A549 (cell line): ENCODE measurements at regions not wholly inside any gene's neighbourhood (a gene's known extent, or its start where the extent isn't known, plus 50 kb on each side); places are given as distances from the start of the nearest gene placed in this dataset.

Source experiments
- ATAC-seq, 2 experiments: fragments of 200-7000 bp in 1 of 2; fragments of >200 bp in 1 of 2; cut with Nextera tagmentation in 1 of 2; cut with Tn5 transposase in 1 of 2; 3 replicates each; pipeline versions ENCODE4 v1.8.0 to v1.9.1; 2018 to 2020; ENCODE audit warnings: mild to moderate bottlenecking in 1 of 2, moderate library complexity in 1 of 2
- CTCF ChIA-PET: fragments of 300-600 bp; sonication (Branson Sonifier 250); formaldehyde crosslinking; extraction: SDS; loops from one replicate; lab custom pipeline; 2021; ENCODE audit warnings: antibody characterized with exemption, inconsistent platforms; lab: Yijun Ruan, JAX
- POLR2A ChIA-PET: fragments of 350-600 bp; formaldehyde crosslinking; extraction: SDS; loops from one replicate; lab custom pipeline; 2021; ENCODE audit warnings: antibody characterized with exemption, inconsistent platforms; lab: Yijun Ruan, JAX
- DNase-seq, 2 experiments: peaks; one replicate each; pipeline versions ENCODE4 v3.0.0 to v3.0.0-alpha.2; 2011 to 2016; ENCODE audit warnings: low read depth in 1 of 2, low spot score in 1 of 2
- FAIRE-seq: peaks from 2 replicates; lab custom pipeline; 2011; peaks lifted over from hg19 to GRCh38; lab: Jason Lieb, UNC
- H3K27ac ChIP-seq, 2 experiments: fragments of >200 bp; sonication (Bioruptor Twin); formaldehyde crosslinking; 3 replicates each; pipeline ENCODE4 v1.5.1; 2016 to 2017
- H3K4me1 ChIP-seq: fragments of >200 bp; sonication (Bioruptor Twin); formaldehyde crosslinking; 3 replicates; pipeline ENCODE4 v1.6.1; 2016
- H3K4me2 ChIP-seq: fragments of >200 bp; sonication (Bioruptor Twin); formaldehyde crosslinking; 3 replicates; pipeline ENCODE4 v1.6.1; 2016
- H3K4me3 ChIP-seq: fragments of >200 bp; sonication (Bioruptor Twin); formaldehyde crosslinking; 3 replicates; pipeline ENCODE4 v1.5.1; 2016
- H3K9me3 ChIP-seq: fragments of >200 bp; sonication (Bioruptor Twin); formaldehyde crosslinking; 3 replicates; pipeline ENCODE4 v1.6.1; 2016
- CEBPB ChIP-seq, 2 experiments: fragments of >200 bp in 1 of 2; sonication (Bioruptor Twin) in 1 of 2; formaldehyde crosslinking in 1 of 2; IDR thresholded peaks; 2 replicates each; pipeline ENCODE4 v1.6.1; 2012 to 2016
- EP300 ChIP-seq, 2 experiments: fragments of >200 bp; sonication (Bioruptor Twin); formaldehyde crosslinking; IDR thresholded peaks; 2 replicates in 1 of 2; 3 replicates in 1 of 2; pipeline ENCODE4 v1.6.1; 2016 to 2017
- ESRRA ChIP-seq: fragments of 150-350 bp; IDR thresholded peaks from 2 replicates; pipeline ENCODE4 v1.6.1; 2014; ENCODE audit warnings: mild to moderate bottlenecking, low read length, borderline replicate concordance
- FOSL2 ChIP-seq, 2 experiments: fragments of 450-650 bp in 1 of 2; fragments of >200 bp in 1 of 2; sonication (Bioruptor Twin) in 1 of 2; formaldehyde crosslinking; IDR thresholded peaks; 2 replicates each; pipeline versions ENCODE4 v1.5.0 to v1.6.1; 2016 to 2020; ENCODE audit warnings: mild to moderate bottlenecking in 1 of 2, moderate library complexity in 1 of 2
- FOXS1 ChIP-seq: fragments of 250-450 bp; sonication (Bioruptor Pico); IDR thresholded peaks from 2 replicates; pipeline ENCODE4 v1.5.0; 2020; ENCODE audit warnings: mild to moderate bottlenecking, moderate library complexity
- GATA3 ChIP-seq: IDR thresholded peaks from 2 replicates; pipeline ENCODE4 v1.6.1; 2012; ENCODE audit warnings: borderline replicate concordance
- HEYL ChIP-seq: fragments of 250-450 bp; sonication (Bioruptor Pico); IDR thresholded peaks from 2 replicates; pipeline ENCODE4 v1.8.0; 2021; ENCODE audit warnings: mild to moderate bottlenecking, moderate library complexity
- HOXA7 ChIP-seq: fragments of 250-450 bp; sonication (Bioruptor Pico); IDR thresholded peaks from 2 replicates; pipeline ENCODE4 v1.5.0; 2020; ENCODE audit warnings: mild to moderate bottlenecking, moderate library complexity
- HOXB13 ChIP-seq: fragments of 250-450 bp; sonication (Bioruptor Pico); IDR thresholded peaks from 2 replicates; pipeline ENCODE4 v1.5.0; 2020; ENCODE audit warnings: low read depth, mild to moderate bottlenecking, moderate library complexity
- HOXB5 ChIP-seq: fragments of 250-450 bp; sonication (Bioruptor Pico); IDR thresholded peaks from 2 replicates; pipeline ENCODE4 v1.5.0; 2020; ENCODE audit warnings: mild to moderate bottlenecking, moderate library complexity
- JUN ChIP-seq, 2 experiments: fragments of >200 bp; sonication (Bioruptor Twin); formaldehyde crosslinking; IDR thresholded peaks; 2 replicates in 1 of 2; 3 replicates in 1 of 2; pipeline ENCODE4 v1.6.1; 2016 to 2017
- JUNB ChIP-seq: fragments of >200 bp; sonication (Bioruptor Twin); formaldehyde crosslinking; IDR thresholded peaks from 2 replicates; pipeline ENCODE4 v1.6.1; 2016
- MYC ChIP-seq: IDR thresholded peaks from 2 replicates; pipeline ENCODE4 v1.6.1; 2012; ENCODE audit warnings: mild to moderate bottlenecking, inconsistent platforms, low read length, improper control_type of control experiment, borderline replicate concordance
- NFE2L2 ChIP-seq: fragments of 150-350 bp; conservative IDR thresholded peaks from 2 replicates; pipeline ENCODE4 v1.6.1; 2014; ENCODE audit warnings: low read length
- NR3C1 ChIP-seq: fragments of >200 bp; sonication (Bioruptor Twin); formaldehyde crosslinking; IDR thresholded peaks from 3 replicates; pipeline ENCODE4 v1.6.1; 2017
- PHF8 ChIP-seq: fragments of 200-600 bp; sonication (generic); IDR thresholded peaks from 2 replicates; pipeline ENCODE4 v1.6.1; 2016; ENCODE audit warnings: low read depth, mild to moderate bottlenecking, antibody characterized with exemption, moderate library complexity, borderline replicate concordance
- RARB ChIP-seq: fragments of 250-450 bp; sonication (Bioruptor Pico); IDR thresholded peaks from 2 replicates; pipeline ENCODE4 v1.8.0; 2021; ENCODE audit warnings: mild to moderate bottlenecking, moderate library complexity
- RCOR1 ChIP-seq: fragments of 150-350 bp; IDR thresholded peaks from 2 replicates; pipeline ENCODE4 v1.6.1; 2014; ENCODE audit warnings: antibody characterized with exemption, low read length, low read depth
- RNF2 ChIP-seq: fragments of 200-600 bp; sonication (generic); IDR thresholded peaks from 2 replicates; pipeline ENCODE4 v1.6.1; 2016; ENCODE audit warnings: low read depth, mild to moderate bottlenecking, antibody characterized with exemption, moderate library complexity, borderline replicate concordance
- SREBF2 ChIP-seq: fragments of 450-650 bp; IDR thresholded peaks from 2 replicates; pipeline ENCODE4 v1.6.1; 2014; ENCODE audit warnings: mild to moderate bottlenecking, moderate library complexity
- TP53 ChIP-seq: fragments of 250-450 bp; sonication (Bioruptor Pico); IDR thresholded peaks from 2 replicates; pipeline ENCODE4 v1.5.0; 2021; ENCODE audit warnings: mild to moderate bottlenecking, moderate library complexity
- ZC3H11A ChIP-seq: fragments of 450-650 bp; IDR thresholded peaks from 2 replicates; pipeline ENCODE4 v1.6.1; 2014; ENCODE audit warnings: antibody characterized with exemption, mild to moderate bottlenecking
- WGBS: methylation state at CpG from one replicate; pipeline ENCODE4 v1.1.6; 2017; ENCODE audit errors: missing lambda C conversion rate; 5-methylcytosine and 5-hydroxymethylcytosine counted together
- TF ChIP-seq, protein P1 (sequence below): IDR thresholded peaks from 2 replicates; pipeline ENCODE4 v1.6.1; 2012
- TF ChIP-seq, protein P2 (sequence below): fragments of 450-650 bp; IDR thresholded peaks from 2 replicates; pipeline ENCODE4 v1.6.1; 2014; ENCODE audit warnings: antibody characterized with exemption
- TF ChIP-seq, protein P3 (sequence below): IDR thresholded peaks from 2 replicates; pipeline ENCODE4 v1.6.1; 2012
- TF ChIP-seq, protein P4 (sequence below): IDR thresholded peaks from 2 replicates; pipeline ENCODE4 v1.6.1; 2012; ENCODE audit warnings: low read depth, borderline replicate concordance
- TF ChIP-seq, protein P5 (sequence below): fragments of >200 bp; sonication (Bioruptor Twin); formaldehyde crosslinking; IDR thresholded peaks from 2 replicates; pipeline ENCODE4 v1.6.1; 2016
- TF ChIP-seq, protein P6 (sequence below): fragments of 200-600 bp; sonication (generic); IDR thresholded peaks from 2 replicates; pipeline ENCODE4 v1.6.1; 2016; ENCODE audit warnings: antibody characterized with exemption, mild to moderate bottlenecking, moderate library complexity

DNA sequence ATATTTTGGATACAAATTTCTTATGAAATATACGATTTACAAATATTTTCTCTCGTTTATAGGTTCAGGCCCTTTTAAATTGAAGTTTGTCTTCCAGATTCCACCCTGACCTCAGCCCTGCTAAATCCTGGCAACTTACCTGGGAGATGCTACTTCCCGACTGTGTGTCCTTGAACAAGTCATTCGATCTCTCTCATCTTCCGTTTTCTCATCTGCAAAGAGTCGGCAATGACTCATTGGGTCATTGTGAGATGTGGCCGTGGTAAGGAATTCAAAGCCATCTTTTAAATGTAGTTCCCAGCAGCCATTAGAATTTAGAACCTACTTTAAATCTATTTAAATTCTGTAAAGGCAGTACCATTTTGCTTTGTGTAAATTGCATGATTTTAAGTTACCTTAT lies 72.5 kb downstream of the LHX2 start:
- DNase-seq (peak in 1 of 2 experiments; percentile 20), ATAC-seq (no peak)
- TF ChIP-seq GATA3 (no peak), CEBPB (IDR thresholded peaks at IDR 0.05) (no peak), JUN (IDR thresholded peaks at IDR 0.05) (no peak), MYC (no peak), HOXA7 (no peak), NR3C1 (no peak), FOXS1 (CRISPR knock-in tag) (no peak), EP300 (IDR thresholded peaks at IDR 0.05) (no peak), FOSL2 (IDR thresholded peaks at IDR 0.05) (no peak), FOSL2 (CRISPR knock-in tag; IDR thresholded peaks at IDR 0.05) (no peak), RNF2 (no peak), JUNB (no peak)
- TF ChIP-seq, protein P1, sequence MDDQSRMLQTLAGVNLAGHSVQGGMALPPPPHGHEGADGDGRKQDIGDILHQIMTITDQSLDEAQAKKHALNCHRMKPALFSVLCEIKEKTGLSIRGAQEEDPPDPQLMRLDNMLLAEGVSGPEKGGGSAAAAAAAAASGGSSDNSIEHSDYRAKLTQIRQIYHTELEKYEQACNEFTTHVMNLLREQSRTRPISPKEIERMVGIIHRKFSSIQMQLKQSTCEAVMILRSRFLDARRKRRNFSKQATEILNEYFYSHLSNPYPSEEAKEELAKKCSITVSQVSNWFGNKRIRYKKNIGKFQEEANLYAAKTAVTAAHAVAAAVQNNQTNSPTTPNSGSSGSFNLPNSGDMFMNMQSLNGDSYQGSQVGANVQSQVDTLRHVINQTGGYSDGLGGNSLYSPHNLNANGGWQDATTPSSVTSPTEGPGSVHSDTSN, result no peak
- TF ChIP-seq, protein P2, sequence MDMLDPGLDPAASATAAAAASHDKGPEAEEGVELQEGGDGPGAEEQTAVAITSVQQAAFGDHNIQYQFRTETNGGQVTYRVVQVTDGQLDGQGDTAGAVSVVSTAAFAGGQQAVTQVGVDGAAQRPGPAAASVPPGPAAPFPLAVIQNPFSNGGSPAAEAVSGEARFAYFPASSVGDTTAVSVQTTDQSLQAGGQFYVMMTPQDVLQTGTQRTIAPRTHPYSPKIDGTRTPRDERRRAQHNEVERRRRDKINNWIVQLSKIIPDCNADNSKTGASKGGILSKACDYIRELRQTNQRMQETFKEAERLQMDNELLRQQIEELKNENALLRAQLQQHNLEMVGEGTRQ, result no peak
- TF ChIP-seq, protein P3, sequence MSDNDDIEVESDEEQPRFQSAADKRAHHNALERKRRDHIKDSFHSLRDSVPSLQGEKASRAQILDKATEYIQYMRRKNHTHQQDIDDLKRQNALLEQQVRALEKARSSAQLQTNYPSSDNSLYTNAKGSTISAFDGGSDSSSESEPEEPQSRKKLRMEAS, result no peak

DNA sequence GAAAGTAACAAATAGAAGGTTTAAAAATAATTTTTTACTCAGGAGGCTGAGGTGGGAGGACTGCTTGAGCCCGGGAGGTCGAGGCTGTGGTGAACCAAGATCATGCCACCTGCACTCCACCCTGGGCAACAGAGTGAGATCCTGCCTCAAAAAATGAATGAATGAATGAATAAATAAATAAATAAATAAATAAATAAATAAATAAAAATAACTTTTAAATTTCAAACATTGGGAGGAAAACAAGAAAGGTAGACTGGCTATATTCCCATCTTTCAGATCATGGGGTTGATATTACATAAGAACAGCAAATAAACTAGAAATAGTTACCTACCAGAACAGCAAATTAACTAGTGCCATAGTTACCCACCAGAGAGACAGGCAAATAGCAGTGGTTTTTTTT lies 75.7 kb downstream of the LHX2 start:
- CTCF ChIA-PET, result interaction anchor here (0.7 kb wide), 1 partner anchor 466 kb away, joined by 4 read pairs; no protein-coding TSS in a partner anchor
- WGBS, result 5% methylated on average over 2 of the region's 2 CpGs
- Histone ChIP-seq H3K27ac (no peak overlapping the region), H3K4me2 (no peak overlapping the region), H3K4me3 (no peak overlapping the region), H3K4me1 (peaks cover 6% of the 10 kb centered on the region; the same call in 1 of the 3 replicates), H3K9me3 (peaks cover 8% of the 10 kb centered on the region; the same call in 1 of the 3 replicates)
- no peak for FAIRE-seq
- ATAC-seq, result no peak
- no peak for DNase-seq
- no peak for TF ChIP-seq MYC
- no peak for TF ChIP-seq TP53 (CRISPR knock-in tag)
- peak; percentile 62 for TF ChIP-seq ZC3H11A
- POLR2A ChIA-PET, result interaction anchor here (0.7 kb wide), 1 partner anchor 450 kb away, joined by 5 read pairs; no protein-coding TSS in a partner anchor

More for the DNA sequence above, 72.5 kb downstream of the LHX2 start:
- CTCF ChIA-PET, result no interaction called here
- POLR2A ChIA-PET, result no interaction called here
- FAIRE-seq, result no peak
- H3K27ac ChIP-seq, result no peak overlapping the region
- H3K9me3 ChIP-seq, result peaks cover 8% of the 10 kb centered on the region; the same call in 1 of the 3 replicates
- no peak overlapping the region for H3K4me3 ChIP-seq
- H3K4me1 ChIP-seq, result peaks cover 14% of the 10 kb centered on the region
- 11% methylated on average over 7 of the region's 7 CpGs for WGBS
- no peak overlapping the region for H3K4me2 ChIP-seq

DNA sequence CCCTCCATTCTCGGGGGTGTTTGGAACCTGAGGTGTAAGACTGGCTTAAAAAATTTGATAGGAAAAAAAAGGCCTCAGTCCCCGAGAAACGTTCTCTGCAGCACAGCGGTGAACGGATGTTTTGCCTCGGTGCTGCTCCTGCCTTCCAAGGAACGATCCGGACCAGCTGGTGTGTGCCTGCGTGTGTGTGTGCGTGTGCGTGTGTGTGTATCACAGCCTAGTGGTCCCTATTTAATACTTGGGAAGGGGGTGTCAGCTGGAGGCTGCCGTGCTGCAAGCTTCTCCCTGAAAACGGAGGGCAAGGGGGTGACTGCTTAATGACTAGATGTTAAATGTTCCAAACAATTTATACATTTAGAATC lies 76.9 kb downstream of the LHX2 start:
- no peak for FAIRE-seq
- no peak for DNase-seq
- no peak for ATAC-seq
- peaks cover 8% of the 10 kb centered on the region; the same call in 1 of the 3 replicates for H3K9me3 ChIP-seq
- H3K4me2 ChIP-seq, result no peak overlapping the region
- H3K4me1 ChIP-seq, result peaks cover 6% of the 10 kb centered on the region; the same call in 1 of the 3 replicates
- no peak overlapping the region for H3K4me3 ChIP-seq
- POLR2A ChIA-PET, result no interaction called here
- H3K27ac ChIP-seq, result no peak overlapping the region
- WGBS, result 72% methylated on average over 13 of the region's 13 CpGs
- CTCF ChIA-PET, result interaction anchor here (1.0 to 1.9 kb wide), 3 partner anchors 38 to 686 kb away, joined by 3 to 5 read pairs (median 3); no protein-coding TSS in a partner anchor
- TF ChIP-seq, protein P4, sequence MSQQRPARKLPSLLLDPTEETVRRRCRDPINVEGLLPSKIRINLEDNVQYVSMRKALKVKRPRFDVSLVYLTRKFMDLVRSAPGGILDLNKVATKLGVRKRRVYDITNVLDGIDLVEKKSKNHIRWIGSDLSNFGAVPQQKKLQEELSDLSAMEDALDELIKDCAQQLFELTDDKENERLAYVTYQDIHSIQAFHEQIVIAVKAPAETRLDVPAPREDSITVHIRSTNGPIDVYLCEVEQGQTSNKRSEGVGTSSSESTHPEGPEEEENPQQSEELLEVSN, result no peak
- TF ChIP-seq NFE2L2 (no peak), ESRRA (no peak), PHF8 (no peak), HOXB5 (CRISPR knock-in tag) (no peak), SREBF2 (no peak), RCOR1 (no peak), HEYL (no peak), NR3C1 (no peak), RARB (no peak), TP53 (CRISPR knock-in tag) (no peak), HOXB13 (CRISPR knock-in tag) (no peak)
- TF ChIP-seq, protein P2, result no peak
- TF ChIP-seq, protein P5, sequence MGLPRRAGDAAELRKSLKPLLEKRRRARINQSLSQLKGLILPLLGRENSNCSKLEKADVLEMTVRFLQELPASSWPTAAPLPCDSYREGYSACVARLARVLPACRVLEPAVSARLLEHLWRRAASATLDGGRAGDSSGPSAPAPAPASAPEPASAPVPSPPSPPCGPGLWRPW, result no peak
- TF ChIP-seq, protein P6, sequence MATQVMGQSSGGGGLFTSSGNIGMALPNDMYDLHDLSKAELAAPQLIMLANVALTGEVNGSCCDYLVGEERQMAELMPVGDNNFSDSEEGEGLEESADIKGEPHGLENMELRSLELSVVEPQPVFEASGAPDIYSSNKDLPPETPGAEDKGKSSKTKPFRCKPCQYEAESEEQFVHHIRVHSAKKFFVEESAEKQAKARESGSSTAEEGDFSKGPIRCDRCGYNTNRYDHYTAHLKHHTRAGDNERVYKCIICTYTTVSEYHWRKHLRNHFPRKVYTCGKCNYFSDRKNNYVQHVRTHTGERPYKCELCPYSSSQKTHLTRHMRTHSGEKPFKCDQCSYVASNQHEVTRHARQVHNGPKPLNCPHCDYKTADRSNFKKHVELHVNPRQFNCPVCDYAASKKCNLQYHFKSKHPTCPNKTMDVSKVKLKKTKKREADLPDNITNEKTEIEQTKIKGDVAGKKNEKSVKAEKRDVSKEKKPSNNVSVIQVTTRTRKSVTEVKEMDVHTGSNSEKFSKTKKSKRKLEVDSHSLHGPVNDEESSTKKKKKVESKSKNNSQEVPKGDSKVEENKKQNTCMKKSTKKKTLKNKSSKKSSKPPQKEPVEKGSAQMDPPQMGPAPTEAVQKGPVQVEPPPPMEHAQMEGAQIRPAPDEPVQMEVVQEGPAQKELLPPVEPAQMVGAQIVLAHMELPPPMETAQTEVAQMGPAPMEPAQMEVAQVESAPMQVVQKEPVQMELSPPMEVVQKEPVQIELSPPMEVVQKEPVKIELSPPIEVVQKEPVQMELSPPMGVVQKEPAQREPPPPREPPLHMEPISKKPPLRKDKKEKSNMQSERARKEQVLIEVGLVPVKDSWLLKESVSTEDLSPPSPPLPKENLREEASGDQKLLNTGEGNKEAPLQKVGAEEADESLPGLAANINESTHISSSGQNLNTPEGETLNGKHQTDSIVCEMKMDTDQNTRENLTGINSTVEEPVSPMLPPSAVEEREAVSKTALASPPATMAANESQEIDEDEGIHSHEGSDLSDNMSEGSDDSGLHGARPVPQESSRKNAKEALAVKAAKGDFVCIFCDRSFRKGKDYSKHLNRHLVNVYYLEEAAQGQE, result no peak
